C1 segment of cervical spinal cord (tissue), 14 donors: ENCODE measurements at regions not wholly inside any gene's neighbourhood (a gene's known extent, or its start where the extent isn't known, plus 50 kb on each side); places are given as distances from the start of the nearest gene placed in this dataset.
"Not testable (repeated sequence)": the region's sequence is repeated elsewhere in the genome, so short reads cannot be mapped to it uniquely, and the experiment has no call there.

Source experiments
- DNase-seq, 14 donors: peaks; one replicate each; lab custom pipeline; 2025; lab: John Stamatoyannopoulos, UW

DNA sequence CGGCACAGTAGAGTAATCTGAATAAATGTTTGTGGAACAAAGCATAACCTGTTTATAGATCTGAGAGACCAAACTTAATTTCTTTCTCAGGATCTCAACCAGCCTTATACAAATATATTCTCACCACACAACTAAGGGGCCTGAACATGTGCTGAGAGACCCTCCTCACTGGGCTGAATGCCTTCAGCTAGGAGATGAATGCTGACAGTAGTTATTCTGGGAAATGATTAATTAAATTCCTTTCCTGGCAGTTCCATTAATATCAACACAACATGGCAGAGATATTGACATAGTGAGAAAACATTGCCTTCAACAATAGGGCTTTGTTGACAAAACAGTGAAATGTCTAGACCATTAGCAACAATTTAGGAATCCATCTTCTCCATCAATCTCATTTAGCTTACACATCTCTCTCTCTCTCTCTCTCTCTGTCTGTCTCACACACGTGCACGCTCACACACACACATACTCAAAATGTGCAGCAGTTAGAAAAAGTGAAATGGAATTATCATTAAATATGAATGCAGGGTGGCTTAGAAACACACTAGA is 780.8 kb upstream of the CDH8 start:
- DNase-seq: no peak

DNA sequence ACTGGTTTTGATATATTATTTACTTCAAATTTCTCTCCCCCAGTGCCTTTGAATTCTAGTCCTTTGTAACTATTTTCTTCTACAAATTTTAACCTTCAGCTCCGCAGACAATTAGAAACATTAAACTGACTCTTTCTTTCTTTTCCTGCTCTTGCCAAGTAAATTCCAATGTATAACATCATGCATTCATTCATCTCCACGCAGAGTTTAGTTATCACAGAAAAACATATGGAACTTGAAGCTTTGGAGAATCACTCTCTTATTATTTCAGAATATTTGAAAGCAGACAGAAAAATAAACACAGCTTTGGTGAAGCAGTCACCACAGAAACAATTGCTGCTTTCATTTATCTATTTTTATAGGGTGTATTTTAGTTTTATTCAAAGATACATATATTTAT is 778.7 kb upstream of the CDH8 start:
- no peak for DNase-seq

GRCh38 chr16:62805221-62805857 is 769.1 kb upstream of the CDH8 start:
- DNase-seq: no peak

- DNase-seq: no peak
Observed at GRCh38 chr16:62794724-62795123, 758.5 kb upstream of the CDH8 start.

DNA sequence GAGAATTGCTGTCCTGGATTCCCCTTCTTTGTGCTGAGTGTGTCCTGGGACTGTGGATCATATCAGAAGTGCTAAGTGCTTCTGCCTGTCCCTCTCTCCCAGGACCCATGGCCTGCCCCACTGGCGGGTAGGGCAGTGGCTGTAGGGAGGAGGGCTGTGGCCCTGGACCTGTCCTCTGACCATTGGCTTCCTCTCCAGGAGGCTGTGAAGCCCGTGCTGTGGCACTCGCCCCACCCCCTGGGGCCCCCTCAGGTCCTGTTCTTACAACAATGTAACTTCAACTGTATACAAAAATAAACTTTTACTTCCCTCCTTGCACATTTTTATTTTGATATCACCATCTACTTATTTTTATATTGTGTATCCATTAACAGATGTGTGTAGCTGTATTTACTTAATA is 743.8 kb upstream of the CDH8 start:
- DNase-seq: not testable (repeated sequence)

- DNase-seq: no peak
Observed at GRCh38 chr16:62764572-62764971, 728.3 kb upstream of the CDH8 start.

DNA sequence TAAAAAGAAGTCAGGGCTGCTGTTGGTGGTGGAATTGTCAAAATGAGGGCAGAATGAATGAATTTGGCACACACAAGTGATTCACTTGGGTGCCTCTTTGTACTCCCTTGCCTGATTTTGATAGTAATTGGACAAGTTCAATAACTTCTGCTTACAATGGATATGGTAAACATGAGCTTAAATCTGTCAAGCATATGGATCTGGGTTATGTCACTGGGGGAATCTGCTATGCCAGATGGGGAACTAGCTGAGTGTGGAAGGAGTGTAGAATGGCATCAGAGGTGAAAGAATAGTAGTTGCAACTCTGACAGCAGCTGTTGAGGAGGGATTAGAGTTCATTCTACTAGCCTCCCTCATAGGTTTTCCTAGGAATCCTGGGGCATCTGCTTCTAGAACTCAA is 724.2 kb upstream of the CDH8 start:
- no peak for DNase-seq

DNA sequence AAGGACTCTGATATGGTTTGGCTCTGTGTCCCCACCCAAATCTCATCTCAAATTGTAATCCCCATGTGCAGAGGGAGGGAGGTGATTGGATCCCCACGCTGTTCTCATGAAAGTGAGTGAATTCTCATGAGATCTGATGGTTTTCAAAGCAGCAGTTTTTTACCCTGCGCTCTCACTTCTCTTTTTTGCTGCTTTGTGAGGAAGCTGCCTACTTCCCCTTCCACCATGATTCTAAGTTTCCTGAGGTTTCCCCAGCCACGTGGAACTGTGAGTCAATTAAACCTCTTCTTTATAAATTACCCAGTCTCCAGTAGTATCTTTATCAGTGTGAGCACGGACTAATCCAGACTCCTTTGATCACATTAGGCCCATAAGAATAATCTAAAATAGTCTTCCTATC is 719.7 kb upstream of the CDH8 start:
- no peak for DNase-seq

- no peak for DNase-seq
Observed at GRCh38 chr16:62752854-62753253, 716.6 kb upstream of the CDH8 start.

DNA sequence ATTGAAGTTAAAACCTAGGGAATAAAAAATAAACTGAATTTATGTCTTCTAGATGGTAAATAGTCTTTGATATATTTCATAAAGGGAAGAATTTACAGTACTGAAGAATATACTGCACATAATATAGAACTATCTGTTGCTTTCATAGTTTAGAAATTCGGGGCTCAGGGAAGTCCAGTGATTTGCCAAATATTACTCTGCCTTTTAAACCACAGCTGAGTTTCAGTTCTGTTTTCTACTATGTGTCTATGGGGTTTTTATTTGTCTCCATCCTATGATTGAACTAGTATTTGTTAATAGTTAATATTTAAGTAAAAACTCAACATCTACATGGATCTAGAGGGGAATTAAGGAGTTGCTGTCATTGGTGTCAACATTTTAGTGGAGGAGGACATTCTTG is 715.0 kb upstream of the CDH8 start:
- DNase-seq: no peak

DNA sequence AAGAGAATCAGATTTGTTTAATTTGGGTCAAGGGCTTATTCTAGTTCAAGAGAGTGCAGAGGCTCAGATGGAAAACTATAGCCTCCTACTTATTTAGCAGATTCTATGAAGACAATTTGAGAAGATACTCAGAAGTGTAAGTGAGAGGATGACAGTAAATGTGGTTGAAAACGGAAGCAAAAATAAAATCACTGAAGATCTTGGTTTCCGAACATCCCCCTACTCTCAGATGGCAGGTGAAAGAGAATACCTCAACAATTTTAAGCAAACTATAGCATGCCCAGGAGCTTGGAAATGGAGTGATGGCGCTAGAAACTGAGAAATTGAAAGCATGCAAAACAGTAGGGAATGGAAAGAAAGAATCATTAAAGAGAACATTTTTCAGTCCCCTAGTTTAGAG is 705.5 kb upstream of the CDH8 start:
- DNase-seq: no peak

- peak in 9 of 14 donors; percentile 0 to 62 (median 21) for DNase-seq
Observed at GRCh38 chr16:62738666-62739460, 702.6 kb upstream of the CDH8 start.

GRCh38 chr16:62732092-62732491 is 695.9 kb upstream of the CDH8 start:
- DNase-seq: no peak

DNA sequence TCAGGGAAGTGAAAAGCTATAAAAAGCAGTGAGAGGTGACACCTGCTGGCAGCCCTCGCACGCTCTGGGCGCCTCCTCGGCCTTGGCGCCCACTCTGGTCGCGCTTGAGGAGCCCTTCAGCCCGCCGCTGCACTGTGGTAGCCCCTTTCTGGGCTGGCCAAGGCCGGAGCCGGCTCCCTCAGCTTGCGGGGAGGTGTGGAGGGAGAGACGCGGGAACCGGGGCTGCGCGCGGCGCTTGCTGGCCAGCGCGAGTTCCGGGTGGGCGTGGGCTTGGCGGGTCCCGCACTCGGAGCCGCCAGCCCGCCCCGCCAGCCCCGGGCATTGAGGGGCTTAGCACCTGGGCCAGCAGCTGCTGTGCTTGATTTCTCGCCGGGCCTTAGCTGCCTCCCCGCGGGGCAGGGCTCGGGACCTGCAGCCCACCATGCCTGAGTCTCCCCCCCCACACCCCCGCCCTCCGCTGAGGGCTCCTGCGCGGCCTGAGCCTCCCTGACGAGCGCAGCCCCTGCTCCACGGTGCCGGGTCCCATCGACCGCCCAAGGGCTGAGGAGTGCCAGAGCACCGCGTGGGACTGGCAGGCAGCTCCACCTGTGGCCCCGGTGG is 688.5 kb upstream of the CDH8 start:
- not testable (repeated sequence) for DNase-seq

DNA sequence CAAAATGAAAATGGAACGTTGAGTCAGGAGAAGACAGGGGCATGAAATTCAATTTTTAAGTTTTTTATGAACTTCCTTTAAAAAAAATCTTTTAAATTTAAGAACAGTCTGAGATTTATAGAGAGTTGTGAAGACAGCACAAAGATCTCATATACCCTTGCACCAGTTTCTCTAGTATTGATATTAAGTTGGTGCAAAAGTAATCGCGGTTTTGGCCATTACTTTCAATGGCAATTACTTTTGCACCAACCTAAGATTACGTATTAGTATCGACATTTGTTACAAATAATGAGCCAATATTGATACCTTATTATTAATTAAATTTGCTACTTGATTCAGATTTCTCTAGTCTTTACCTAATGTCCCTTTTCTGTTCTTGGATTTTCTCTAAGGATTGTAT is 684.4 kb upstream of the CDH8 start:
- DNase-seq: no peak

DNA sequence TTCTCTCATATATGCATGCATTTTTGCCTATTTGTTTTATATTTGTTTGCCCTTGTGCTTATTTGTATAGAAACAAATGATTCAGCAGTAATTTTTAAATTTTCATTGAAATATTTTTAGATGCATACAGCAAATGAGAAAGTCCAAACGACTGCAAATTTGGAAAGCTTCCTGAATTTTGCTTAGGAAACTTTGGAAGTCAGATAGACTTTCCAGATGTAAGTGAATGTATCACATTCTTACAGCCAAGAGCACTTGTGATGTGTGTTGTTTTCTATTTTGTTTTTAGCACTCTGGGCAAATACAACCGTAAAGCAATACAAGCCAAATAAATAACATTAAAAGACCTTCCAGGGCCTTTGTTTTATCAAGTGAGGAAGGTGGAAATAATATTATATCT is 680.8 kb upstream of the CDH8 start:
- no peak for DNase-seq

DNA sequence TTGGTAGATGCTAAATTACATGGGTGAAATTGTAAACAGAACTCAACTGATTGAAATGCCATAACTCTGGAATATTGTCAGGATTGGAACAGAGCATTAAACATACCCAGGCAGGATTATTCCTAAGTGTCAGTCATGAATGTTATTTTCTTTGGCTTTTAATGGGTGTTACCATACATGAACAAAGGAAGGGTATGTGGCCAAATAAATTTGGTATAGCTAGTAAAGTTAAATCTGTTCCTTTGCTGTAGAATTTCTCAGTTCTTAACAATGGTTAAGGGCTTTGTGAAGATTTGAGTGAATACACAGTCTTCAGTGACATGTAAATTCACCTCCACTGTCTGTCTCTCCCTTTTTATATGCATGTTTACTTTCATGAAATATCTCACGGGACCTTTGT is 679.5 kb upstream of the CDH8 start:
- no peak for DNase-seq

DNA sequence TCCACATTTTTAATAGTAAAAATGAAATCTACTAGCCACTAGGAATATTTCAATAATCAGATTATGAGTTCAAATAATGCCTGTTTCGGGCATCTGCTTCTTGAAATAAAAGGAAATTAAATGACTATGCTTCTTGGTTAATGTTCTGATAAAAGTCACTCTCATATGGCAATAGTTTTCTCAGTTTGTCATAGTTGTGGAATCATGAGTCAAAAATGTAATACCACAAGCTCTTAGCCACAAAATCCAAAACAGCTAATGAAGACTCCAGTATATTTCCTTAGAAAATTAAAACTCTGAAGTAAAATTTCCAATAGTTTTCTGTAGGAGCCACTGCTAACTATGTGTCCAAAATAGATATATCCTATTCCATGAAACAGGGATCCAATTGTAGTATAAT is 676.3 kb upstream of the CDH8 start:
- DNase-seq: no peak

DNA sequence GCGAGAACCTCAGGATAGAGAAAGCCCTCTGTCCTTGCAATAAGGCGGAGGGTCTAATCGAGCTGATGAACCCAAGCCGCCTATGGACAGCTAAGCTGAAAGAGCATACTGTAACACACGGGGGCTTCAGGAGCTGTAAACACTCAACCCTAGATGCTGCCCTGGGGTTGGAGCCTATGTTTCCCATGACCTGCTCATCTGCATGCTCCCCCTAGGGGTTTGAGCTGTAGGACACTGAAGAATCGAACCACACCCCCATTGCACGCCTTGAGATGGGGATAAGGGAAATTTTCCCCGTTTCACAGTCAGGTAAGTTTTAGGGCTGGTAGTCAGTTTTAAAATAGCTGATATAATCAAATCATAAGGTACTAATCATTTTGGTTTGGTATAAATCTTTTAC is 675.6 kb upstream of the CDH8 start:
- DNase-seq: no peak

GRCh38 chr16:62709794-62710193 is 673.6 kb upstream of the CDH8 start:
- DNase-seq: no peak

DNA sequence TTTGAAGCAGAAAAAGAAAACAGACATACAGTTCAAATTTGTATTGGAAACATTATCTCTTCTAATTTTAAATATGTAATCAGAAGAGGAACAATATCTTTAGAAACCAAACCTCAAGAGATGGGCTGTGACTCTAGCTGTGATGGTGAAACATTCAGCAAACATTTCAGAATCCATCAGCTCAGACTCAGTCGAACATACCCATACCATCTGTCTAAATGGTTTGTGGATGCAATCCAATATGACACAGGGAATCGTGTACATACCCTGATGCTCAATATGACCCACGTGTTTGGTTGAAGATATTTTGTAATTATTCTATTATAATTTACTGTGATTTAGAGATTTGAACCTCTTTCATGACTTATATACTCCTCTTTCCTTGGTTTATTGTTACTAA is 665.2 kb upstream of the CDH8 start:
- DNase-seq: no peak

- DNase-seq: no peak
Observed at GRCh38 chr16:62700426-62701294, 664.4 kb upstream of the CDH8 start.
